ENCODE measurements at regions not wholly inside any gene's neighbourhood (a gene's known extent, or its start where the extent isn't known, plus 50 kb on each side); places are given as distances from the start of the nearest gene placed in this dataset.

GRCh38 chr2:147097747-147098146 is 747.1 kb upstream of the ACVR2A start:
- intact Hi-C loops (cut with DNase I; ENCODE audit: low total_unique reads) = no loop called here
- Histone ChIP-seq H3K36me3 (no peaks in the 10 kb centered on the region), H3K4me3 (no peak overlapping the region), H3K9me3 (no peaks in the 10 kb centered on the region), H3K4me1 (no peaks in the 10 kb centered on the region), H3K27ac (no peak overlapping the region), H3K27me3 (no peaks in the 10 kb centered on the region)
- DNase-seq = no peak
- TF ChIP-seq, protein P1, sequence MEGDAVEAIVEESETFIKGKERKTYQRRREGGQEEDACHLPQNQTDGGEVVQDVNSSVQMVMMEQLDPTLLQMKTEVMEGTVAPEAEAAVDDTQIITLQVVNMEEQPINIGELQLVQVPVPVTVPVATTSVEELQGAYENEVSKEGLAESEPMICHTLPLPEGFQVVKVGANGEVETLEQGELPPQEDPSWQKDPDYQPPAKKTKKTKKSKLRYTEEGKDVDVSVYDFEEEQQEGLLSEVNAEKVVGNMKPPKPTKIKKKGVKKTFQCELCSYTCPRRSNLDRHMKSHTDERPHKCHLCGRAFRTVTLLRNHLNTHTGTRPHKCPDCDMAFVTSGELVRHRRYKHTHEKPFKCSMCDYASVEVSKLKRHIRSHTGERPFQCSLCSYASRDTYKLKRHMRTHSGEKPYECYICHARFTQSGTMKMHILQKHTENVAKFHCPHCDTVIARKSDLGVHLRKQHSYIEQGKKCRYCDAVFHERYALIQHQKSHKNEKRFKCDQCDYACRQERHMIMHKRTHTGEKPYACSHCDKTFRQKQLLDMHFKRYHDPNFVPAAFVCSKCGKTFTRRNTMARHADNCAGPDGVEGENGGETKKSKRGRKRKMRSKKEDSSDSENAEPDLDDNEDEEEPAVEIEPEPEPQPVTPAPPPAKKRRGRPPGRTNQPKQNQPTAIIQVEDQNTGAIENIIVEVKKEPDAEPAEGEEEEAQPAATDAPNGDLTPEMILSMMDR (IDR thresholded peaks at IDR 0.05) = no peak
- no peak for TF ChIP-seq POLR2A (IDR thresholded peaks at IDR 0.05)

DNA sequence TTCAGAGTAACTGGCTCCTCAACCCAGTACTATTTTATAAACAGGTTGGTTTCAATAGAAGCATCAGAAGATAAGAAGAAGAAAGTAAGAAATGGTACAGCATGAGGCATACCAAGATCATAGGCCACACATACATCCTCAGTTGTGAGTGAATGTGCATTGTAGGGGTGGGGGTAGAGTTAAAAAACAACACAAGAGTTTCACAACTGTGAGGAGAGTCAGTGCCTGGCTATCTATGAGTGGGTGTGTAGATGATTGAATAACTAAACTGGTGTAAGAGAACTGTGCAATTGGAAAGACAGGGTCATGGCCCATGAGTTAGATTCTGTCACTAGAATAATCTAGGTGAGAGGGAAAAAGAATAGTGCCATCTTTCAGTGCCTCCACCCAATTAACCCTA is 748.2 kb upstream of the ACVR2A start:
- H3K27ac ChIP-seq = no peak overlapping the region
- no peaks in the 10 kb centered on the region for H3K9me3 ChIP-seq
- no peak for DNase-seq
- no peak for TF ChIP-seq POLR2A (IDR thresholded peaks at IDR 0.05)
- TF ChIP-seq, protein P1 (IDR thresholded peaks at IDR 0.05) = no peak
- H3K4me3 ChIP-seq = no peak overlapping the region
- intact Hi-C loops (cut with DNase I; ENCODE audit: low total_unique reads) = no loop called here
- no peaks in the 10 kb centered on the region for H3K36me3 ChIP-seq
- no peaks in the 10 kb centered on the region for H3K27me3 ChIP-seq
- H3K4me1 ChIP-seq = no peaks in the 10 kb centered on the region

DNA sequence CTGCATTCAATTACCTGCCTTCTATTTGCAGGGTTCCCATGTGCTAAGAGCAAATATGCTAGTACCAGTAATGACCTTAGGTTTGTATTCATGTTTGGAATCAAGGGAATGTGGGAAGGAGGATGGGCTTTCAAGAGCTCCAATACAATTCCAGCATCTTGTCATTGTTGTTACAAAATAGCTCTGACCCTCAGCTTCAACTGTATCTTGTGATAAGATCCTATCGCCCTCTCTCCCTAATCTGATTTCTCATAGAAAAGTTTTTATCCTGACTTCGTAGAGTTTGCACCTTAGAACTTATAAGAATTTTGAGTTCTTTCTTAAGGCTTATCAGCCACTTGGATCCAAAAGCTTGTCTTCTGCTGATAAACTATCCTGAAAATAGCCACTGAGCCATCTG is 749.5 kb upstream of the ACVR2A start:
- Histone ChIP-seq H3K4me1 (no peaks in the 10 kb centered on the region), H3K27me3 (no peaks in the 10 kb centered on the region), H3K36me3 (no peaks in the 10 kb centered on the region), H3K9me3 (no peaks in the 10 kb centered on the region), H3K4me3 (no peak overlapping the region), H3K27ac (no peak overlapping the region)
- intact Hi-C loops (cut with DNase I; ENCODE audit: low total_unique reads) = no loop called here
- TF ChIP-seq, protein P1 (IDR thresholded peaks at IDR 0.05) = no peak
- TF ChIP-seq POLR2A (IDR thresholded peaks at IDR 0.05) = no peak
- DNase-seq = no peak

DNA sequence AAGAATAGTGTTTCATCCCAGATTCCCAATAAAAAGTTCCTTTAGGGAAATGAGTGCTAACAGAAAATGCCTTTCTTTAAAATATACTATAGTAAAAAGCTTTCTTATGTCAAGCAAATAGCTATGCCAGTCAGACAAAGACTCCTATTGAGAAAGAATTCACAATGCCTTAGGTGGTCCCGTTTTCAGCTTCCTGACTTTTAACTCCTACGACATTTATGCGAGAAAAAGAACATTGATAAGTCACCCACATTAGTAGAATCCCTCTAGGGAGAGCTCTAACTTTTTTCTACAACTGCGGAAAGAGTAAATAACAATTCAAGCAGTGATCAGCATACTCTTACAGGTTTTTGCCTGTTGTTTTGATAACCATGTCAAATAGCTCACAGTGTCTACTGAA is 750.8 kb upstream of the ACVR2A start:
- no peaks in the 10 kb centered on the region for H3K4me1 ChIP-seq
- no peaks in the 10 kb centered on the region for H3K27me3 ChIP-seq
- no peak for TF ChIP-seq POLR2A (IDR thresholded peaks at IDR 0.05)
- TF ChIP-seq, protein P1 (IDR thresholded peaks at IDR 0.05) = no peak
- no peaks in the 10 kb centered on the region for H3K9me3 ChIP-seq
- no peak overlapping the region for H3K27ac ChIP-seq
- intact Hi-C loops (cut with DNase I; ENCODE audit: low total_unique reads) = no loop called here
- no peaks in the 10 kb centered on the region for H3K36me3 ChIP-seq
- H3K4me3 ChIP-seq = no peak overlapping the region
- DNase-seq = no peak

DNA sequence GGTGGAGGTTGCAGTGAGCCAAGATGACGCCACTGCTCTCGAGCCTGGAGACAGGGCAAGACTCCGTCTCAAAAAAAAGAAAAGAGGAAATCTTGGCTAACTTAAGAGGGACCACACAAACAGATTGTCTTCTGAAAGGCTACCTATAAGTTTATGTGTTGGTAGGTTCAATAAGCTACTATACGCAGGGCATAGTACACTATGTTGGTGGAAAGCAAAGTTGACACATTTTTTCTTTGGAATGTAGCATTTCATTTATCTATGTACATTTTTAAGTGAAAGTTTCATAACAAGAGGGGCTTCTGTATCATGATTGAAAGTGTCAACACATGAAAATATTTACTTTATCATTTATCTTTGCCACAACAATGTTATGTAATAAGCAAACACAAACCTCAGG is 752.6 kb upstream of the ACVR2A start:
- no peak for TF ChIP-seq POLR2A (IDR thresholded peaks at IDR 0.05)
- TF ChIP-seq, protein P1 (IDR thresholded peaks at IDR 0.05) = no peak
- Histone ChIP-seq H3K4me1 (no peaks in the 10 kb centered on the region), H3K27me3 (no peaks in the 10 kb centered on the region), H3K27ac (no peak overlapping the region), H3K4me3 (no peak overlapping the region), H3K9me3 (no peaks in the 10 kb centered on the region), H3K36me3 (no peaks in the 10 kb centered on the region)
- intact Hi-C loops (cut with DNase I; ENCODE audit: low total_unique reads) = no loop called here
- DNase-seq = no peak

Measured in uterus (tissue), 3 donors.